GM21825 (cell line): ENCODE measurements at regions not wholly inside any gene's neighbourhood (a gene's known extent, or its start where the extent isn't known, plus 50 kb on each side); places are given as distances from the start of the nearest gene placed in this dataset.

Experiments
- ATAC-seq: cut with Tn5 transposase; IDR thresholded peaks from one replicate; pipeline ENCODE4 v1.9.1; 2021; ENCODE audit warnings: mild to moderate bottlenecking, moderate library complexity; ENCODE audit not compliant: unreplicated experiment

- no peak for ATAC-seq
Observed at GRCh38 chr20:50242548-50242862, 51.9 kb downstream of the CEBPB start.

- no peak for ATAC-seq
Observed at GRCh38 chr20:50242863-50243609, 52.4 kb downstream of the CEBPB start.

- no peak for ATAC-seq
Observed at GRCh38 chr20:50243610-50244351, 53.2 kb downstream of the CEBPB start.

GRCh38 chr20:50244352-50245149 lies 53.9 kb downstream of the CEBPB start:
- no peak for ATAC-seq

DNA sequence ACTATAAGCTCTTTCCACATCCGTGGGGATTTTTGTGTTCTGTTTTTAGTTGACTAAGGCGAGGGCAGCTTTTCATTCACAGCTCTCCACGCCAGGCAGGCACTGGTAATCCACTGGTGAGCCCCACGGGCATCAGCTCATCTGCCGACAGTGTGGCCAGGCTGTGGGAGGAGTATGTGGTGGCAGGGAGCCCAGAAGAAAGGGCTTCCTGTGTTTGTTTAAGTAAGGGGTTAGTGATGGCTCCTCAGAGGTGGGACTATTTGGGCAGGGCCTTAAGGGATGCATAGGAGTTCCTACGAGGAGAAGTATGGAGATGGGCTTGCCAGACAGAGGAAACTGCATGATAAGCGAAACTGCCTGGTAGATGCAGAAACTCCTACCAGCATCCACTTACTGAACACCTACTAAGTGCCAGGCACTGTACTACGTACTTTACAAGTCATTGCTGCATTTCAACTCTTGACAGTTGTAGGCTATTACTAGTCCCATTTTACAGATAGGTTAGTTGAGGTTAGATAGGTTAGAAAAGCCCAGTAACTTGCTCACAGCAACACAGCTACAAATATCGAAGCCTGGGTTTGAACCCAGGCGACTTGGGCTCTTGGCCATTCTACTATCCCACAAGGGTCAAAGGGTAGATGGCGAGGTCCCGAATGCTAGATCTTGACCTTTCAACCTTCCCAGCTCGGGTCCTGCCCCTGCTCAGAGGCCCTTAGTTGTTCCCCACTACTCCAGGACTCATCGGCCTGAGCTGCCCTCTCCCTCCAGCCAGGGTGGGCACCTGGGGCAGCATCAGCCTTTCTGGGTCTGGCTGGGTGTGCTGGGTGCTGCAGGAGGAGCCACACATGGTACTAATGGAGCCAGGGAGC lies 55.1 kb downstream of the CEBPB start:
- no peak for ATAC-seq

GRCh38 chr20:50246367-50247195 lies 56.0 kb downstream of the CEBPB start:
- ATAC-seq = no peak

DNA sequence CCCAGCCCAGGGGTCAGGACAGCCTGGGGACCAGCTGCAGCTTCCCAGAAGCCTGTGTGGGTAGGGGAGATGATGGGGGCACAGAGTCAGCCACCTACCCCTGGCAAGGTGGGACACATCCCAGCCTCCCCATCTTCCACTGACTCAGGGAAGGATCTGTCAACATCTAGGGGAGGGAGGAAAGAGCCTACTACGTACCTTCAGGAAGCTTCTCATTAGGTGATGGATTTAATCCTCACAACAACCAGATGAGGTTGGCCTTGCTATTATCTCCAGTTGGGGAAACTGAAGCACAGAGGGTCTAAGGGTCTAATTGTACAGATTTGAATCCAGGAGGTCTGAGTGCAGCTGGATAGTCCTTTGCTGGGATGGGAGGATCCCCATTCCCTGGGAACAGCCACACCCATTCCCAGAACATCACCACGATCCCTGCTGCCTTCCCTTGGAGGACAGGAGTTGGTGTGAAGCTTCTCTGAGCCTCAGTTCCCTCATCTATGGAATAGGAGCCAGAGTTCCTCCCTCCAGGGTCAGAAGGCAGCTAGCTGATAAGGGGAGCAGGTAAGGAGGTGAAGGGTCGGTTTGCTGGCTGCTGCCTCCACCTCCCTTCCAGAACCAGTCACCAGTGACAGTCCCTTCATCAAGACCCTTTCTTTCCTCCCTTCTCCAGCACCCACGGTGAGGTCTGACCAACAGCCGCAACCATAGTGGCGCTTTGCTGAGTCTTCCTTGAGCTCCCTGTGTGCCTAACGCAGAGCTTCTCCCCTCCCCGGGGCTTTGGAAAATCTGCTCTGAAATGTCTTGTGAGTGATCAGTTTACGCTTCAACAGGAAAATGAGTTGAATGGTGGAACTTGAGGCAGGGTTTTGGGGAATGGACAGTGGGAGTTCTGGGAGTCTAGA lies 56.8 kb downstream of the CEBPB start:
- no peak for ATAC-seq

DNA sequence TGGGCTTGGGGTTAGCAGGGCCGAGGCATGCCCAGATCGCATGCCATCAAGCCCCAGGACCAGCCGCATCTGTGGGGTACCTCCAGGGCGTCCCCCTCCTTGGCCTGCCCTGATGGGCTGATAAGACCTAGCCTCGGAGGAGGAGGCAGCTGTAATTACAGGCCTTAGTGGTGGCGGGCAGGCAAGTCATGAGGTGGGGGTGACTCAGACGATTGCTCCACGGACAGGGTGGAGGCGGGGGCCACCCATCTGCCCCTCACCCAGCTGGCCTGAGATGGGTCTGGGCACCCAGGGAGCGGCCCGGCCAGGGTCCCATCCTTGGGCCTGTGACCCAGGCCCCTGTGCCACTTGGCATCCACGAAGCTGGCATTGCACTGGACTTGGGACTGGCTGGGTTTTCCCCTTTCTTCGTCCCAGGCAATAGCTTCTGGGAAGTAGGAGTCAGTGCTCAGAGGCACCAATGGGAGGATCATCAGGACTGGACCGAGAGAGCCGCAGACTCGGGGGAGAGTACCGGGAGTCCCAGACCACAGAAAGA lies 57.5 kb downstream of the CEBPB start:
- ATAC-seq = no peak

DNA sequence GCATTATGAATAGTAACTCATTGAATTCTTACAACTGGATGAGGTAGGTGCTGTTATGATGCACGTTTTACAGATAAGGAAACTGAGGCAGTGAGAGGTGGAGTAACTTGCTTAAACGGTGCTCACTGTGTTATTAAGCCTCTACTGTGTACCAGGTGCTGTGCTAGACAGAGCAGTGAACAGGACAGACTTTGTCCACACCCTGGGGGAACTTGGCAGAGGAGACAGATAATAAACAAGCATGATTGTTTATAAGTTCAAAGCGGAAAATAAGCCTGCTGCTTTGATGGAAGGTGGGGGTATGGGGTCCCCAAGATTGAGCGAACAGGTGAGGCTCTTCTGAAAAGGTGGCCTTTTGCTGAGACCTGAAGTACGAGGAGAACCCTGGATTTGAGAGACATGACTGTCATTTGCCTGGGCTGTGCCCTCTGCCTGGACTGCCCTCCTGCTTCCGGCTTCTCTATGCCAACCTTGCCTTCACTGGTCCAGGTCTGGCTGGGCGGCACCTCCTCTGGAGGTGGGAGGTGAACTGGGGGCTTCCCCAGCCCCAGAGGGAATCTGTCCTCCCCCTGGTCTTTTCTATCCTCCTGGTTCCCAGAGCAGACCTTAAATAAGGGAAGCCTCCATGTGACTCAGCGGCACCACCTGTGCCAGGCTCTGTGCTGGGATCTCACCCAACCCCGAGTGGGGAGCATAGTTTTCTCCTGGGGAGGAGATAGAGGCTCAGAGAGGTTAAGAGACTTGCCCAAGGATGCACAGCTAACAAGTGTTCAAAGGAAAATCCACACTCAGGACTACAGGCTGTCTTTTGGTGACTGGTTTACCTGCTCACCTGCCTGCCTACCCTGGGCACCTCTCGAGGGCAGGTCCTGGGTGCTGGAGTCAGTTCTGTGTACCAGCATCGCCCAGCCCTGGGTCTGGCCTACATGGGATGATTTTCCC lies 59.1 kb downstream of the CEBPB start:
- no peak for ATAC-seq

DNA sequence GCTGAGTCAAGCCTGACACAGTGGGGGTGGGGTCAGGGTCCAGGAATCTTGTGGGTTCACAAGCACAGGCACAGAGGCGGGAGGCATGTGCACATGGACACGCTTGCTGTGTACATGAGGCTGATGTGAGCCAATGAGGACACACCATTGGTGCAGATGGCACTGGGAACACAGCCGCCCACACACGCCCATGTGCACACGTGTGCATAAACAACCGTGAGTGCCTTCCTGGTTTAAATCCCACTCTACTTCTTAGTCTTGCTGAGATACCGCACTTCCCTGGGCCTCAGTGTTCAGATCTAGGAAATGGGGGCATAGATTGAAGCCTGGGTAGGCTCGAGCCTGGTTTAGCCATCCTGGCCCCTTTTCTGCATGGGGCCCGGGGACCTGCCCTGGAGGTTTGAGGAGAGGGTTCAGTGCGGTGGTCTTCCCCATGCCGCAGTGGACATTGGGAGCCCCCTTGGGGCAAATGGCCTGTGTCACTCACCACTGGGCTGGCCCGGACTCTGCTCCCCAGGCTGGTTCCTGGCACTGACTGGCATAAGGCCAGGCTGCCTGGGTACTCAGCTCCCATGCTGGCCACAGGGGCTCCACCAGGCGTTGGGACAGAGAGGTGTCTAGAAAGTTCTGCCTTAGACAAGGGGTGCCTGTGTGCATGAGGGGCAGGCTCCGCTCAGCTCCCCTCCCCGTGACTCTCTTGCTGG lies 60.2 kb downstream of the CEBPB start:
- no peak for ATAC-seq

- ATAC-seq = no peak
Observed at GRCh38 chr20:50251383-50251748, 60.7 kb downstream of the CEBPB start.

- ATAC-seq = no peak
Observed at GRCh38 chr20:50251992-50252511, 61.4 kb downstream of the CEBPB start.

- ATAC-seq = no peak
Observed at GRCh38 chr20:50252701-50253100, 62.1 kb downstream of the CEBPB start.

DNA sequence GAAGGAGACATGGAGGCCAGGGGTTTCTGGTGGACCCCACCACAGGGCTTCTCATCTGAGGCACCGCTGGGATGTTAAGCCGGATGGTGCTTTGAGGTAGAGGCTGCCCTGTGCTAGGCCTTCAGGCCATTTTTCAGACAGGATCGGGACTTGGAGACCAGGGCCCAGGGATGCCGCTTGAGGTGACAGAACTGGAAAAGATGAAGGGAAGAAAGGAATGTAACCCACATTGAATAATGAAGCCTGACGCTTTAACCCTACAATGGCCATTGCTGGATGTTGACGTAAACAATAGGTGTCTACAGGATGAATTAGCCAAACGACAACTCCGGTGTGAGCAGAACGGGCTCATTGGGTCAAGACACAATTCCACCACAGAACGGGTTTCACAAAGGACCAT lies 62.5 kb downstream of the CEBPB start:
- ATAC-seq = no peak

DNA sequence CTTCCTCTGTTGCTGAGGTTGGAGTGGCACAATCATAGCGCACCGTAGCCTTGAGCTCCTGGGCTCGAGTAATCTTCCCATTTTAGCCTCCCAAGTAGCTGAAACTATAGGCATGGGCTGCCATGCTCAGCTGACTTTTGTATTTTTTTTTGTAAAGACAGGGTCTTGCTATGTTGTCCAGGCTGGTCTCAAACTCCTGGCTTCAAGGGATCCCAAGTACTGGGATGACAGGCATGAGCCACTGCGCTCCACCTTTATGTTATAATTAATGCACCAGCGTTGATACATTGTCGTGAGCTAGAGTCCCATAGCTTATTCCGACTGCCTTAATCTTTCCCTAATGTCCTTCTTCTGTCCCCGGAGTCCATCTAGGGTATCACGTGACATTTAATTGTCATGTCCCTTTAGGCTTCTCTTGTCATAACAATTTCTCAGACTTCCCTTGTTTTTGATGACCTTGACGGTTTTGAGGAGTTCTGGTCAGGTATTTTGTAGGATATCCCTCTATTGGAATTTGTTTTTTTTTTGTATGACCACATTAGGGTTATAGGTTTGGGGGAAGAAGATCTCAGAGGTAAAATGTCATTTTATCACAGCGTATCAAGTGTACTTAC lies 63.9 kb downstream of the CEBPB start:
- no peak for ATAC-seq

- no peak for ATAC-seq
Observed at GRCh38 chr20:50256577-50256976, 65.9 kb downstream of the CEBPB start.
